H1 (cell line): ENCODE measurements at regions not wholly inside any gene's neighbourhood (a gene's known extent, or its start where the extent isn't known, plus 50 kb on each side); places are given as distances from the start of the nearest gene placed in this dataset.

Source experiments
- BCL11A ChIP-seq, 2 experiments: IDR thresholded peaks; one replicate each; pipeline ENCODE4 v1.6.1; 2011; ENCODE audit warnings: low read depth in 2 of 2, low read length in 2 of 2, mild to moderate bottlenecking in 2 of 2
- CHD7 ChIP-seq: fragments of 300-600 bp; sonication (generic); IDR thresholded peaks from 2 replicates; pipeline ENCODE4 v1.7.1; 2012; ENCODE audit warnings: low read length, moderate library complexity, mild to moderate bottlenecking, inconsistent platforms; ENCODE audit not compliant: insufficient replicate concordance
- CTBP2 ChIP-seq: IDR thresholded peaks from 2 replicates; pipeline ENCODE4 v1.7.0; 2011; ENCODE audit warnings: borderline replicate concordance, mild to moderate bottlenecking, moderate library complexity, mixed read lengths, low read length; ENCODE audit not compliant: insufficient read depth, insufficient read length
- NRF1 ChIP-seq: IDR thresholded peaks from 2 replicates; pipeline ENCODE4 v1.6.1; 2011; ENCODE audit warnings: mild to moderate bottlenecking, low read depth, low read length, improper control_type of control experiment
- SIN3A ChIP-seq, 2 experiments: IDR thresholded peaks in 1 of 2; conservative IDR thresholded peaks in 1 of 2; 2 replicates each; pipeline ENCODE4 v1.6.1; 2011 to 2012; ENCODE audit warnings: low read length in 2 of 2, improper control_type of control experiment in 1 of 2, low read depth in 1 of 2, mild to moderate bottlenecking in 1 of 2
- ZNF274 ChIP-seq: IDR thresholded peaks from 2 replicates; pipeline ENCODE4 v1.7.0; 2012; ENCODE audit warnings: low read length, borderline replicate concordance; ENCODE audit errors: extremely low read depth
- TF ChIP-seq, protein P1 (sequence below): IDR thresholded peaks from 2 replicates; pipeline ENCODE4 v1.6.1; 2012; ENCODE audit warnings: inconsistent platforms

DNA sequence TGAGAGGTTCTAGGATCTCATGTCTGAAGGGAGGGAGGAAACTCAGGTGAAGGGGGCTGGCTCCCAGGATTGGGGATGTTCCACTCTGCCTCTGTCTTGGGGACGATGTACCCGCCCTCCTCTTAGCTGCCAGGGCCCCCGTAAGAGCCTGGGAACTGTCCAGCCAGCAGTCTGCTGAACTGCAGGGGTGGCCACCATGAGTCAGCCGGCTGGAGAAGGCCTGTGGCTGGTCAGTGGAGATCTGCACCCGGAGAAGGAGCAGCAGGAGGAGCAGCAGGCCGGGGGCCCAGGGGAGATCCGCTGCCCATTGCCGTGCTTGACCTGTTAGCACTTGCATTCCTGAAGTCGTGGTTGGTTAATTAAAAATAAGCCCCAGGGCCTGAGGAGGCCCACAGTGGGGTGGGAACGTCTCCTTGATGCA is 180.3 kb downstream of the TFCP2L1 start (continued):
- TF ChIP-seq CHD7 (no peak), NRF1 (no peak), SIN3A (conservative IDR thresholded peaks at IDR 0.05 in 1 of 2, IDR thresholded peaks at IDR 0.05 in 1 of 2; ENCODE audit: low read depth in 1 of 2, low read length in 2 of 2) (no peak), BCL11A (IDR thresholded peaks at IDR 0.05; ENCODE audit: low read depth in 2 of 2, low read length in 2 of 2) (no peak), ZNF274 (no peak), CTBP2 (no peak)
- TF ChIP-seq, protein P1, sequence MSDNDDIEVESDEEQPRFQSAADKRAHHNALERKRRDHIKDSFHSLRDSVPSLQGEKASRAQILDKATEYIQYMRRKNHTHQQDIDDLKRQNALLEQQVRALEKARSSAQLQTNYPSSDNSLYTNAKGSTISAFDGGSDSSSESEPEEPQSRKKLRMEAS: no peak
